WTC11 (cell line): ENCODE measurements at regions not wholly inside any gene's neighbourhood (a gene's known extent, or its start where the extent isn't known, plus 50 kb on each side); places are given as distances from the start of the nearest gene placed in this dataset.

Source experiments
- FOXP1 ChIP-seq: sonication (generic); formaldehyde crosslinking; IDR thresholded peaks from 2 replicates; pipeline ENCODE4 v1.8.0; 2022; ENCODE audit warnings: missing genetic modification reagents, mild to moderate bottlenecking, moderate library complexity, borderline replicate concordance
- IRF2 ChIP-seq: sonication (generic); formaldehyde crosslinking; IDR thresholded peaks from 2 replicates; pipeline ENCODE4 v1.8.0; 2022; ENCODE audit warnings: low read depth, missing genetic modification reagents, borderline replicate concordance
- NFE2L1 ChIP-seq: sonication (generic); formaldehyde crosslinking; IDR thresholded peaks from 2 replicates; pipeline ENCODE4 v1.8.1; 2023; ENCODE audit warnings: missing genetic modification reagents
- NFYB ChIP-seq: sonication (generic); formaldehyde crosslinking; conservative IDR thresholded peaks from 2 replicates; pipeline ENCODE4 v1.8.0; 2022; ENCODE audit warnings: low read depth, missing genetic modification reagents
- SP1 ChIP-seq: sonication (generic); formaldehyde crosslinking; conservative IDR thresholded peaks from 2 replicates; pipeline ENCODE4 v1.8.1; 2022; ENCODE audit warnings: missing genetic modification reagents
- TCF7 ChIP-seq: sonication (generic); formaldehyde crosslinking; IDR thresholded peaks from 2 replicates; pipeline ENCODE4 v1.8.0; 2022; ENCODE audit warnings: mild to moderate bottlenecking, low read depth, missing genetic modification reagents, moderate library complexity
- ZNF138 ChIP-seq: sonication (generic); formaldehyde crosslinking; conservative IDR thresholded peaks from 2 replicates; pipeline ENCODE4 v1.8.1; 2022; ENCODE audit warnings: mild to moderate bottlenecking, moderate library complexity, missing genetic modification reagents
- ZNF423 ChIP-seq: fragments of 250-450 bp; sonication (Bioruptor Pico); IDR thresholded peaks from 2 replicates; pipeline ENCODE4 v2.1.2; 2022; ENCODE audit warnings: mild to moderate bottlenecking, moderate library complexity
- TF ChIP-seq, protein P1 (sequence below): sonication (generic); formaldehyde crosslinking; conservative IDR thresholded peaks from 2 replicates; pipeline ENCODE4 v1.8.1; 2022; ENCODE audit warnings: mild to moderate bottlenecking, missing genetic modification reagents
- TF ChIP-seq, protein P2 (sequence below): fragments of 200-600 bp; IDR thresholded peaks from 2 replicates; pipeline ENCODE4 v1.8.0; 2022; ENCODE audit warnings: antibody characterized with exemption
- TF ChIP-seq, protein P3 (sequence below): sonication (generic); formaldehyde crosslinking; IDR thresholded peaks from 2 replicates; pipeline ENCODE4 v1.8.1; 2022; ENCODE audit warnings: low read depth, missing genetic modification reagents, borderline replicate concordance
- TF ChIP-seq, protein P4 (sequence below): sonication (generic); formaldehyde crosslinking; IDR thresholded peaks from 2 replicates; pipeline ENCODE4 v1.8.1; 2023; ENCODE audit warnings: mild to moderate bottlenecking, missing genetic modification reagents, moderate library complexity
- TF ChIP-seq, protein P5 (sequence below): sonication (generic); formaldehyde crosslinking; IDR thresholded peaks from 2 replicates; pipeline ENCODE4 v1.8.0; 2022; ENCODE audit warnings: mild to moderate bottlenecking, missing genetic modification reagents

DNA sequence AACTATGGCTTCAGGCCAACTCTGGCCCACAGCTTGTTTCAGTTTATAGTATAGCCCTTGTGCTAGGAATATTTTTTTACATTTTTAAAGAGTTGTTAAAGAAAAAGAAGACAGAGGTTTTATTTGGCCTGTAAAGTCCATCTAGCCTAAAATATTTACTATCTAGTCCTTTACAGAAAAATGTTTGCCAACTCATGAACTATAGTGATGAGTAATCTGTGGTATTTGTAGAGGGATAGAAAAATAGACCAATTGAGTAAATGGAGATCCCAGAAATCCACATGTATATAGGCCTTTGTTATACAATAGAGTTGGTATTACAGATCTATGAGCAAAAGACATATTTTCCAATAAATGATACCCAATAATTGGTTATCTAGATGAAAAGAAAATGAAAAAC lies 288.7 kb downstream of the PRDM5 start:
- TF ChIP-seq, protein P1, sequence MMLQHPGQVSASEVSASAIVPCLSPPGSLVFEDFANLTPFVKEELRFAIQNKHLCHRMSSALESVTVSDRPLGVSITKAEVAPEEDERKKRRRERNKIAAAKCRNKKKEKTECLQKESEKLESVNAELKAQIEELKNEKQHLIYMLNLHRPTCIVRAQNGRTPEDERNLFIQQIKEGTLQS (CRISPR knock-in tag), result no peak
- TF ChIP-seq, protein P2, sequence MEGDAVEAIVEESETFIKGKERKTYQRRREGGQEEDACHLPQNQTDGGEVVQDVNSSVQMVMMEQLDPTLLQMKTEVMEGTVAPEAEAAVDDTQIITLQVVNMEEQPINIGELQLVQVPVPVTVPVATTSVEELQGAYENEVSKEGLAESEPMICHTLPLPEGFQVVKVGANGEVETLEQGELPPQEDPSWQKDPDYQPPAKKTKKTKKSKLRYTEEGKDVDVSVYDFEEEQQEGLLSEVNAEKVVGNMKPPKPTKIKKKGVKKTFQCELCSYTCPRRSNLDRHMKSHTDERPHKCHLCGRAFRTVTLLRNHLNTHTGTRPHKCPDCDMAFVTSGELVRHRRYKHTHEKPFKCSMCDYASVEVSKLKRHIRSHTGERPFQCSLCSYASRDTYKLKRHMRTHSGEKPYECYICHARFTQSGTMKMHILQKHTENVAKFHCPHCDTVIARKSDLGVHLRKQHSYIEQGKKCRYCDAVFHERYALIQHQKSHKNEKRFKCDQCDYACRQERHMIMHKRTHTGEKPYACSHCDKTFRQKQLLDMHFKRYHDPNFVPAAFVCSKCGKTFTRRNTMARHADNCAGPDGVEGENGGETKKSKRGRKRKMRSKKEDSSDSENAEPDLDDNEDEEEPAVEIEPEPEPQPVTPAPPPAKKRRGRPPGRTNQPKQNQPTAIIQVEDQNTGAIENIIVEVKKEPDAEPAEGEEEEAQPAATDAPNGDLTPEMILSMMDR, result no peak
- TF ChIP-seq TCF7 (no peak), NFYB (CRISPR knock-in tag) (no peak), ZNF138 (no peak), NFE2L1 (no peak), ZNF423 (CRISPR knock-in tag) (no peak), SP1 (CRISPR knock-in tag) (no peak), IRF2 (no peak), FOXP1 (no peak)
- TF ChIP-seq, protein P3, sequence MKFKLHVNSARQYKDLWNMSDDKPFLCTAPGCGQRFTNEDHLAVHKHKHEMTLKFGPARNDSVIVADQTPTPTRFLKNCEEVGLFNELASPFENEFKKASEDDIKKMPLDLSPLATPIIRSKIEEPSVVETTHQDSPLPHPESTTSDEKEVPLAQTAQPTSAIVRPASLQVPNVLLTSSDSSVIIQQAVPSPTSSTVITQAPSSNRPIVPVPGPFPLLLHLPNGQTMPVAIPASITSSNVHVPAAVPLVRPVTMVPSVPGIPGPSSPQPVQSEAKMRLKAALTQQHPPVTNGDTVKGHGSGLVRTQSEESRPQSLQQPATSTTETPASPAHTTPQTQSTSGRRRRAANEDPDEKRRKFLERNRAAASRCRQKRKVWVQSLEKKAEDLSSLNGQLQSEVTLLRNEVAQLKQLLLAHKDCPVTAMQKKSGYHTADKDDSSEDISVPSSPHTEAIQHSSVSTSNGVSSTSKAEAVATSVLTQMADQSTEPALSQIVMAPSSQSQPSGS, result no peak
- TF ChIP-seq, protein P4, sequence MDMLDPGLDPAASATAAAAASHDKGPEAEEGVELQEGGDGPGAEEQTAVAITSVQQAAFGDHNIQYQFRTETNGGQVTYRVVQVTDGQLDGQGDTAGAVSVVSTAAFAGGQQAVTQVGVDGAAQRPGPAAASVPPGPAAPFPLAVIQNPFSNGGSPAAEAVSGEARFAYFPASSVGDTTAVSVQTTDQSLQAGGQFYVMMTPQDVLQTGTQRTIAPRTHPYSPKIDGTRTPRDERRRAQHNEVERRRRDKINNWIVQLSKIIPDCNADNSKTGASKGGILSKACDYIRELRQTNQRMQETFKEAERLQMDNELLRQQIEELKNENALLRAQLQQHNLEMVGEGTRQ (CRISPR knock-in tag), result no peak
- TF ChIP-seq, protein P5, sequence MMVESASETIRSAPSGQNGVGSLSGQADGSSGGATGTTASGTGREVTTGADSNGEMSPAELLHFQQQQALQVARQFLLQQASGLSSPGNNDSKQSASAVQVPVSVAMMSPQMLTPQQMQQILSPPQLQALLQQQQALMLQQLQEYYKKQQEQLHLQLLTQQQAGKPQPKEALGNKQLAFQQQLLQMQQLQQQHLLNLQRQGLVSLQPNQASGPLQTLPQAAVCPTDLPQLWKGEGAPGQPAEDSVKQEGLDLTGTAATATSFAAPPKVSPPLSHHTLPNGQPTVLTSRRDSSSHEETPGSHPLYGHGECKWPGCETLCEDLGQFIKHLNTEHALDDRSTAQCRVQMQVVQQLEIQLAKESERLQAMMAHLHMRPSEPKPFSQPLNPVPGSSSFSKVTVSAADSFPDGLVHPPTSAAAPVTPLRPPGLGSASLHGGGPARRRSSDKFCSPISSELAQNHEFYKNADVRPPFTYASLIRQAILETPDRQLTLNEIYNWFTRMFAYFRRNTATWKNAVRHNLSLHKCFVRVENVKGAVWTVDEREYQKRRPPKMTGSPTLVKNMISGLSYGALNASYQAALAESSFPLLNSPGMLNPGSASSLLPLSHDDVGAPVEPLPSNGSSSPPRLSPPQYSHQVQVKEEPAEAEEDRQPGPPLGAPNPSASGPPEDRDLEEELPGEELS (CRISPR knock-in tag), result no peak
